GM12801 (cell line): ENCODE measurements at regions not wholly inside any gene's neighbourhood (a gene's known extent, or its start where the extent isn't known, plus 50 kb on each side); places are given as distances from the start of the nearest gene placed in this dataset.

Experiments
- TF ChIP-seq, protein P1 (sequence below): IDR thresholded peaks from one replicate; pipeline ENCODE4 v1.5.1; 2011; ENCODE audit warnings: control low read depth; ENCODE audit not compliant: insufficient read length; ENCODE audit errors: extremely low read depth

DNA sequence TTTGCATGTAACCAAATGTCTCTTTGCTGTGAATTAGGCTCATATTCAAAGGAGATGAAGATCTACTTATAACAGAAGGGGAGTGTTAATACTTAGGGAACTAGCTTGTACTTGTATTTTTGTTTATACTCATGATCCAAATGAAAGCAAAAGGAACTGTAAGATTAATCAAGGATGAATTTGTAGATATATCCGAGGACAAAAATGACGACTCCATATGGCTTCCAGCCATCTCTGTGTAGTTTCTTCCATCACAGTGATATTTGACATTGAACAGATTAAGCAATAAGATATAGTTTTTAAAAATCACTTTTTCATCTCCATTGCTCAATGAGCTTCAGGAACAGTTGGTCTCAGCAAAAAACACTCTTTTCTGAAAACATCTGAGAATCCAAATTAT is 257.4 kb upstream of the CAMK1G start:
- TF ChIP-seq, protein P1, sequence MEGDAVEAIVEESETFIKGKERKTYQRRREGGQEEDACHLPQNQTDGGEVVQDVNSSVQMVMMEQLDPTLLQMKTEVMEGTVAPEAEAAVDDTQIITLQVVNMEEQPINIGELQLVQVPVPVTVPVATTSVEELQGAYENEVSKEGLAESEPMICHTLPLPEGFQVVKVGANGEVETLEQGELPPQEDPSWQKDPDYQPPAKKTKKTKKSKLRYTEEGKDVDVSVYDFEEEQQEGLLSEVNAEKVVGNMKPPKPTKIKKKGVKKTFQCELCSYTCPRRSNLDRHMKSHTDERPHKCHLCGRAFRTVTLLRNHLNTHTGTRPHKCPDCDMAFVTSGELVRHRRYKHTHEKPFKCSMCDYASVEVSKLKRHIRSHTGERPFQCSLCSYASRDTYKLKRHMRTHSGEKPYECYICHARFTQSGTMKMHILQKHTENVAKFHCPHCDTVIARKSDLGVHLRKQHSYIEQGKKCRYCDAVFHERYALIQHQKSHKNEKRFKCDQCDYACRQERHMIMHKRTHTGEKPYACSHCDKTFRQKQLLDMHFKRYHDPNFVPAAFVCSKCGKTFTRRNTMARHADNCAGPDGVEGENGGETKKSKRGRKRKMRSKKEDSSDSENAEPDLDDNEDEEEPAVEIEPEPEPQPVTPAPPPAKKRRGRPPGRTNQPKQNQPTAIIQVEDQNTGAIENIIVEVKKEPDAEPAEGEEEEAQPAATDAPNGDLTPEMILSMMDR, result no peak

DNA sequence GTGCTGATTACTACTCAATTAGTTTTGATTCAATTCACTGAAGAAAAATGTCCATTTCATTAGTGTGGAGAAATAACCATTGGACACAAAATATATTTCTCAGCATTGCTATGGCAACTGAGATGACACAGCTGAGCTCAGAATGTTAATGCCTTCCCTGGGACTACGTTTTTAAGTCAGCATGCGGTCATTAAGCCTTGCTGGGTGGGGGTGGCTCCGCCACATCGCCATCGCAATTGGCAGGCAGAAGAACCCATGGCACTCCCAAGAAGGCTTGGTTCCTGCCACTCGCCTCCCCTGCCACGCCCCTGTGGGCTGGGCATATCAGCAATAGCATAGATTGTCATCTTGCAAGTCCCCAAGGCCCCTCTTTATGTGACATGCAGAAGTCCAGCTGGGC is 256.7 kb upstream of the CAMK1G start:
- TF ChIP-seq, protein P1, result no peak

DNA sequence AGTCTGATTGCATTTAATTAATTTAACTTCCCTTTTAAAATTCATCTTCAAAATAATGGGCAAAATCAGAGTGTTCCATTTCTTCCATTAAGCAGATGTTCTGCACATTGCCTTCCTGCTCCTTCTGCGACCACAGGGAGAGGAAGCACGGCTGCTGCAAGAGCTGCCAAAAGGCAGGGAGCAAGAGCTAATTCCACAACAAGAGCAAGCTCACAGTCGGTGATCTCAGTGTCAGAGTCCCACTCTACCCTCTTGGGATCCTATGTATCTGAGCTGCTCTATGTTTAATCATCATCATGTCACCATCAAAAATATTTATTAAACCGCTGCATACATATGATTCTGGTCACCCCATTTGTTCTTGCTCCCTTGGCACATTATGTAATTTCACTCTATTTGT is 255.3 kb upstream of the CAMK1G start:
- TF ChIP-seq, protein P1, result no peak

DNA sequence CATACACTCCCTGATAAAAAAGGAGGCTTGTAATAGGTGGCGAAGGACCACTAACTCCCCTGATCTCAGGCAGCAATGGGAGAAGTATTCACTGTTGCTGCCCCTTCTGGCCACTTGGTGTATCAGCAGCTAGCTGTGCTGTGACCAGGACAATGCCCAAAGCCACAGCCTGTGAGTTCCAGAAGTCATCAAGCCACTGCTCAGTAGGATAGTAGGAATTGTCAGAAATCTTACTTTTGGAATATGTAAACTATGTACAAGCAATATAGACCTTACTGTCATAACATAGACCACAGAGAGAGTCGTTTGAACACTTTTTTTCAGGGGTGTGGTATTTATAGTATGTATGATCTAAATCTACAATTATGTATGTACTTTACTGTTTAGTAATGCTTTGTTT is 248.3 kb upstream of the CAMK1G start:
- TF ChIP-seq, protein P1, result no peak

DNA sequence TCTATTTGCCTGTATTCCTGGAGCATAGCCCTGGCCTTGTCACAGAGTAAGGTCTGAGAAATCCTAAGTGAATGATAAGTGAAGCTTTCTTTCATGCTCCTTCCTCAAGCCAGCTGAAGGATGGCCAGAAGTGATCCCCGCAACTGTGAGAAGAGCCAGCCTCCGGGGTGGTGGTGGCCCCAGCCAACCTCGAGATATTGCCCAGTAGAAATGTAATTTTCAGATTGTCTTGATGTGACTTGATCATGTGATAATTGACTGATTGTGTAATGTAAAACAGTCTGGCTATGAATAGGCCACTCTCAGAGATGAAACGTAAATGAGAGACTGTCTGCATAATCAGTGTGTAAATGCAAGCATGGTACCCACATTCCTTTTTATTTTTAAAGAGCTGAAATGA is 242.4 kb upstream of the CAMK1G start:
- TF ChIP-seq, protein P1, result no peak

DNA sequence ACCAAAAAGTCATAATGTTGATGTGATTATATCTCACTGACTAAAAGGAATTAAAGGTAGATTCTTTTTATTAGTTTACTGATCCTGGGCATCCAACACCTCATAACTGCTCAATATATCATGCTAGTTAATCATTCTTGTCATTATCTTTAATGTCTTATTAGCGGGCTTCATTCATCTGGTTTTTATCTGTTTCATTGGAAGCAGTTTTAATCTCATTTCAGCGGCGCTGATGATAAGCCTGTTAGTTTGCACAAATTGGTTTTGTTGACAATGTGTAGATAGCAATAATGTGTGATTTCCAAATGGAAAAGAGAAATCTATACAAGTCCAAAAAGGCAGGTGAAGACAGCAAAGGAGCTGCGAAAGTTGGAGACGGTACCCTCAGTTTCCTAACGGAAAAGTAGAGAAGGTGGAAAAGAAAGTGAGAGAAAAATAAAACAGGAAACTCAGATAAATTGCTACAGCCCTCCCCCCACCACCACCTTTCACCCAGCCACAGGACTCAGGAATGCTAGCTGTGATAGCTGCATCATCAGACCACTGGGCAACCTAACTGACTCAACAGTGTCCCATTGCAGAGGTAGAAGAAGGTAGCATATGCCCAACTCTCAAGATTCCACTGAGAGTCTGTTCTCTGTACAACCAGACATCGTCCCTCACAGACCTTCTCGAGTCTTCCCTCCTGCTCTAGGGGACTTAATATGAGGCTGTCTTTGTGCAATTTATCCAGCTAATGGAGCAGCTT is 241.7 kb upstream of the CAMK1G start:
- TF ChIP-seq, protein P1, result no peak

DNA sequence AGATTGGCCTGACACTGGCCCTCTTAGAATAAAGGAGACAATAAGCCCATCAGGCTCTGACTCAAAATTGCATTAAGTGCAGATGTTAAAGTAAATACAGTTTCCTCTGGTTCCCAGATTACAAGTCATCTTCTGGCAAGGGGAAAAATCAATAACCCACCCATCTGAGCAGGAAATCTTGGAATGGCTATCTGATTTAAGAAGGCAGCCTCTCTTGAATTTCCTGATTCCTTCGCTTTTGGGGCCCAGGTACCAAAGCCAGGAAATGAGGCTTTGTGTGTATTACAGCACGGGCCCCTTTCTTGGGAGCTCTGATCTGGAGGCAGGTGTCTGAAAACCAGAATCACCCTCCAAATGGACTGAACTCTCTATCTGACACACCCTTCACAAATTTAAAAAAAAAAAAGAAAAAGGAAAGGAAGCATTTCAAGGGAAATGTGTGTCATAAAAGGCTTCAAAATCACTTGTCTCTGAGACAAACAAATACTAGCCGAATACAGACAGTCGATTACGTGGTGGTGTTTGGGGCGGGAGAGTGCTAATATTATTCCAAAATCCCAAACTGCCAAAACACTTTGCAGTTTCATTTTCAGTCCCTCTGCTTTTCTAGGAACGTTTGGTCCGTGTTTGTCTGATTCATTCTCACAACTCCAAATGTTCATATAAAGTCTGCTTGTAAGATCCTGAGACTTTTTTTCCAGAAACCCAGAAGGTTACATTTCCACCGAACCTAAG is 240.9 kb upstream of the CAMK1G start:
- TF ChIP-seq, protein P1, result no peak
